Middle frontal gyrus (tissue), 1 donor: ENCODE measurements at regions not wholly inside any gene's neighbourhood (a gene's known extent, or its start where the extent isn't known, plus 50 kb on each side); places are given as distances from the start of the nearest gene placed in this dataset.
"Not testable (repeated sequence)": the region's sequence is repeated elsewhere in the genome, so short reads cannot be mapped to it uniquely, and the experiment has no call there.

Source experiments
- DNase-seq: peaks from one replicate; pipeline ENCODE4 v3.0.0-alpha.2; 2015; ENCODE audit warnings: low spot score; ENCODE audit errors: extremely low spot score

DNA sequence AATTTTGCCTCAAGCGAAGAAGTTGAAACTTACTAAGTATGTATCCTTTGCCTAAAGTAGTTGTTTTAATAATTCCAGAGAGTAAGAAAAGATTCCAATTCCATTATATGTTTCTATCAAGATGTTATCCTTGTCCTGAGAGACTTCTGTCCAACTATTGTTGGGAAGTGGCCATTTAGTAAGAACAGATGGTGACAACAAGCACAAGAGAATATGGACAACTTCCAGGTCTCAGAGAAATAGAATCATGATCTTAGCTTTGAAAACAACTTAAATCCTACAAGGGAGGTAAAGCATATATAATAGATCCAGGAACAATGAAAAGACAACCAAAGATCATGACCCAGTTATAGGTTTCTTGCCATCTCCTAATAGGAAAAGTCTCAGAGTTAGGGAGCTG lies 486.6 kb upstream of the PCDH10 start:
- no peak for DNase-seq

DNA sequence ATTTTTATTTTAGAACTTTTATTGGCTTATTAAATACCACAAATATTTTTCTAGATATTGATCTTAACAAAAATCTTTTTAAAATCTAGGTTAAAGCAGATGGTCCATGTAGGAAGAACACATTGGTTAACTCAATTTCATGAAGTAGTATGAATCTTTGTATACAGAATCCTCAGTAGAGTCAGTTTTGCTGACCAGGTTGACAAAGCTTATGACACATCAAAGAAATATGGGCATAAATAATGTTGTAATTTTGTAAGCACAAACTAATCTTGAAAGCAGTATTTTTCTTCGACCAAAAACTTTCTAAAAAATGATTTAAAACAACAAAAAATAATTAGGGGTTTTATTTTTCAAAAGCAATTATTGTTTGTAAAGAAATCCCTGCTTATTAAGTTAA lies 479.3 kb upstream of the PCDH10 start:
- DNase-seq = no peak

DNA sequence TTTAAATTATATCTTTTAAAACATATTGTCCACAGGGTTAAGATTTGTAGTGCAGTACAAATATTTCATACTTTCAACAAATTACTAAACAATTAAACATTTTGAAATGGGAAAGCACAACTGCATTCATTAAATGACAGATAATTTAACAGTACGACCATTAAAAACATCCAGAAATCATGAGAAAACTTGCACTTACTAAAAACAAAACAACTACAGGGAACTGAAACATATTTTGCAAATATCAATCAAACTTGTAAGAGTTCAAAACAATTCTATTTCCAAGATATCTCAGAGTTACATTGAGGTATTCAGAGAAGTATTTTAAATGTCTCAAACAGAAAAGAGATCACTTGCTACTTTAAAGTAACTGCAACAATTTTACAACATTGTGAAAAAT lies 478.5 kb upstream of the PCDH10 start:
- DNase-seq = no peak

DNA sequence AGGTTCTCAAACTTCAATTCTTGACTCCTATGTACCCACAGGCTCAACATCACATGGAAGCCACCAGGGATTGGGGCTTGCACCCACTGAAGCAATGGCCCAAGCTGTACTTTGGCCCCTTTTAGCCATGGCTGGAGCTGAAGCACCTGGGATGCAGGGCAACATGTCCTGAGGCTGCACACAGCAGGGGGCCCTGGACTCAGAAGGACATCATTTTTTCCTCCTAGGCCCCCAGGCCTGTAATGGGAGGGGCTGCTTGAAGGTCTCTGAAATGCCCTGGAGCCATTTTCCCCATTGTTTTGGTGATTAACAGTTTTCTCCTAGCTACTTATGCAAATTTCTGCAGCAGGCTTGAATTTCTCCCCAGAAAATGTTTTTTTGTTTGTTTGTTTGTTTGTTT lies 465.1 kb upstream of the PCDH10 start:
- DNase-seq = no peak

DNA sequence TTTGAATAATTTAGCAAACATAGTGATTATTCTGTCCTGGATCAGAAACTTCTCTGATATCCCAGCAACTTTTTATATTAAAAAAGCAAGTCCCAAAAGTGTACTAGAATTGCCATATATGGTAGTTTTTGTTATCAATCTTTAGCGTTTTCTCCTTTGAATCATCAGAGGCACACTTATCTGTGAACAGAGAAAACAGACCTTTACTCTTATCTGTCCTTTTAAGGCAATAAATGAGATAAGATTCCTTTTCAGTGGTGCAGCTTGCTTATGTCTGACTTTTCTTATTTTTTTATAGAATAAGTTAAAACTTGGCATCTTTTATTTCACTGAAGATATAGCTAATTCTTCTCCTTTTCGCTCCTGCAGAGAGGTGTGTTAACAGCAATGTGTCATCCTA lies 458.1 kb upstream of the PCDH10 start:
- no peak for DNase-seq

DNA sequence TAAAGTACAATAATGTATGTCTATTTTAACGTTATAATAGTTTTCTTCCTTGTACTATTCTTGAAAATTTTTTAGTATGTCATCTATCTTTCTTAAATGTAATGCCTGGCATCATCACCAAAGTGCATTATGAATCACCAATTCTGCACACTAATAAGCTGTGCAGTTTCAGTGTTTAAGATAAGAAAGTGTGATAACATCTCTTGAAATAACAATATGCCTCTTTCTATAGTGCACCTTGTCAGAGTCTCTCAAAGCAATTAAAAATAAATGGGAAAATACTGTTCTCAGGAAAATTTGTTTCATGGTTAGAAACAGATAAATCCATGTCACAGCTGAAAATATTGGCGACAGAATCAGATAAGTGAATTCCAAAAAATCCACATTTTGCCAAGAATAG lies 457.4 kb upstream of the PCDH10 start:
- no peak for DNase-seq

DNA sequence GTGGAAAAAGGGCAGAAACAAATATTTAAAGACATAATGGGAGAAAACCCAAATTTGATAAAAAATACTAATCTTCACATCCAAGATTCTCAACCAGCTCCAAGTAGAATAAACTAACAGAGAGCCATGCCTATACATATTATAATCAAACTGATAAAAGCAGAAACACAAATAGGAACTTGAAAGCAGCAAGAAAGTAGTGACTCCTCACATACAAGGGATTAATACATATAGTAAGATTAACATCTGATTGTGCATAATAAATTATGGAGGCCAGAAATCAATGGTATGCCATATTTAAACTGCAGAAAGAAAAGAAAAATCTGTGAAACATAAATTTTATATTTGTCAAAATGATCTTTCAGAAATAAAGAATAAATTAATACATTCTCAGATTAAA lies 454.3 kb upstream of the PCDH10 start:
- DNase-seq = no peak

DNA sequence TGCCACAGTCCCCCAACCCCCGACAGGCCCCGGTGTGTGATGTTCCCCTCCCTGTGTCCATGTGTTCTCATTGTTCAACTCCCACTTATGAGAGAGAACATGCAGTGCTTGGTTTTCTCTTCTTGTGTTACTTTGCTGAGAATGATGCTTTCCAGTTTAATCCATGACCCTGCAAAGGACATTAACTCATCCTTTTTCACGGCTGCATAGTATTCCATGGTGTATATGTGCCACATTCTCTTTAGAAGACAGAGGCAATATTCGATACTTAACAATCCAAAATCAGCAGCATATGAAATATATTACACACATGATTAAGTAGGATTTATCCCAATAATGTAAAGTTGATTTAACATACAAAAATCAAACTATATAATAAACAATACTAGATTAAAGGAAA lies 451.6 kb upstream of the PCDH10 start:
- not testable (repeated sequence) for DNase-seq

DNA sequence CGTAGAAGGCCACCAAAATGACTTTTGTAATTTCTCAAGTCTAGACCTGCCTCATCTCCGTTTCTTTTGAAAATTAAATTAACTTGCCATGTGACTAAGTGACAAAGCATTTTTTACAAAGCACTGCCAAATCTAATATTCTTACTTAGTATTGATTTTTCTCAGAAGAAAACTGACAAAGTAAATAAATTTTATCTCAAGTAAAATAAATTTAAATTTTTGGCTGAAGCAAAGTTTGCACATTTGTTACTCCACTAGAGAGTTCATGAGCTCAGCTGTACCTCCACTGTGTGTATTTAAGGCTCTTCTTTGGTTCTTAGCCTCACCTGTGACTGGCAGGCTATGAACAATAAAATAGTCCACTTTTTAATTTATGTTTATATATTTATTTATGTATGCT lies 441.1 kb upstream of the PCDH10 start:
- no peak for DNase-seq

DNA sequence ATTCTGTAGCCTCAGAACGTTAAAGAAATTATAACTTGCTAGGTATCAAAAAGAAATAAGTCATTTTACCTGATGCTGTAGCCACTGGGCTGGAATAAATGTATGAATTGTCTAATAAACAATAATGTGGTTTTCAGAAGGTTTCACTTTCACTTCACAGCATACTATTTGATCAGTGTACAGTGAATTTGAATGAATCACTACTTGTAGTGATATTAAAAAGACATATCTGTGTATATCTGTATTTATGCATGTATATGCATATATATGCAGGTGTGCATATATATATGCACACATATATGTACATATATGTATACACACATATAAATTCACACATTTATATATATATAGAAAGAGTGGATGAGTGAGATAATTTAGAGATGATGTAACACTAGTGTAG lies 440.0 kb upstream of the PCDH10 start:
- no peak for DNase-seq

DNA sequence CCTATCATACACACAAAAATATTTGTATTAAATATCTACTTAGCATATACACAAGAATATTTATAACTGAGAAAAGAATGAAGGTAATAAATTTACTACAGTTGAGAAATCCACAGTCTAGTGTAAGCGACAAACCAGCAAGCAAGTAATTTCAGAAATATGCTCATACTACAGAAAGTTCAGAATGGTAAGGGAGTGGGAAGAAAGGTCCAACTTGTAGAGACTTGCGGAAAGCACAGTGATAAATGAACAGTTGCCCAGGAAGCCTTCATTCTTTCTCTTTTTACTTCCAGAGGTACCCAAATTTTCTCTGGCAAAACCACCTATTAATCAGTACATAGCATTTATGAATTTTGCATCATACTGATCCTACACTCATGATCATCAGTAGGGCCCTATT lies 438.1 kb upstream of the PCDH10 start:
- no peak for DNase-seq

DNA sequence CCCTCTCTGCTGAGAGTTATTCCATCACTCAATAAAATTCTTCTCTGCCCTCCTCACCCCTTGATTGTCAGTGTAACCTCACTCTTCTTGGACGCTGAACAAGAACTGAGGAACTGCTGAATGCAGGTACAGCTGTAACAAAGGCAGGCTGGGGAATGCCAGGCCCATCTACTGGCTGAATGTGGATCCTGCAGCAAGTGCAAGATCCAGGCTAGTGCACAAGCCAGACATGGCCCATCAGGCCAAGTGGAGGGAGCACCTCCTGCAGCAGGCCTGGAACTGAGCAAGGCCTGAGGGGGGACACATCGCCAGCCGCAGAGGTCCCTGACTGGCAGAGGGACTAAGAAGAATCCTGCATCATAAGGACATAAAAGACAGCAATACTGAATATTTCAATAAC lies 411.8 kb upstream of the PCDH10 start:
- DNase-seq = no peak

DNA sequence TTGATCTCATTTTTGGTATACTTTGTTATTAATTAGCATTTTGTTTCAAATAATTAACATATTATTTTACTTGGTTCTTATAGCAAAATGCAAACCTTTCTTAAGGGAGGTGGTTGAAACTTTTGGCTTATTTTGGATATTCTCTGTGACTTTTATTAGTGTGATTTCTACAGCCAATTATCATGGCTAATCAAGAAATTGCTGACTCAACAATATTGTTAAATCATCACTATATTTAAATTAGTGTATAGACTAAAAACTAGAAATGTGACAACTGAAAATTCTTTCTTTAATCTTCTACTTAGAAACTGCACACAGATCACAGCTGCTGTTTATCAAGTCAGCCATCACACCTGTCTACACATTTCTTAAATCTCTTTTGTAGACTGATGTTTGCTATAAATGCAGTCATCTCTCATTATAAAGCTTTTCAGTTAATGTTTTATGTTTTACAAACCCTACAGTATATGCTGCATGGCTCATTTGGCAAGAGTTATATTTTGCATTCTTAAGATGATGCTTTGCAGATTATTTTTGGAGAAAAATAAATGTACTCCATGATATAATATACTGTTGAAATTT lies 389.8 kb upstream of the PCDH10 start:
- no peak for DNase-seq

DNA sequence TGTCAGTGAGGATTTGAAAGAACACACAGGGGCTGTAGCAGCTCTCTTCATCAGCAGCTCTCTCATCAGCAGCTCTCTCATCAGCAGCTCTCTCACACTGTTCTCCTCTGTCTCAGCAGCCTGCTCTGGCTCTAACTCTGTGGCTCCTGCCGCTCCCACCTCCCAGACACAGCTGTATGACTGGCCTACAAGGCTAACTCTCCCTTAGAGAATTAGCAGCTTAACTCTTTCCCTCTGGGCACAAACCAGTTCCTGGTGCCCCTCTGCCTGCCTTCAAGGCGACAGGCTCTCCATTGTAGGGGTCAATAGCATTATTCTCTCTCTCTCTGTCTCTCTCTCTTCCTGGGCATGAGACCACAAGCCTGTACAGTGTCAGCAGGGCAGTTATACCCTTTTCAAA lies 385.6 kb upstream of the PCDH10 start:
- no peak for DNase-seq

DNA sequence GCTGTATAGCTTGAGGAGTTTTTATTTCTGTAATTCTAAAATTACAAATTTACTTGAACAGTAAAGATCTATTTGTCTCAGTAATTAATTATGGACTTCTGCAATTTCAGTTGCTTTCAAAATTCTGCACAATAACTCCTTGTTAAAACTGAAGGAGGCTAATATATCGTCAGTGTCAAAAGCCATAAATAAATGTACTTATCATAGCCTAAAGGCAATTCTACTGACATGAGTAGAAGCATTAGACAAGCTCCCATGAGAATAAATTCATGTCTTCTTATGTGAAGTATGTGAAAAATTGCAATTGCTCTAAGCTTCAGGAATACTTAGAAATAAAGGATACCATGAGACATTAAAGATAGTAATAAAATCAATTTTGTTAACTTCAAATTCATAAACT lies 381.2 kb upstream of the PCDH10 start:
- DNase-seq = no peak

DNA sequence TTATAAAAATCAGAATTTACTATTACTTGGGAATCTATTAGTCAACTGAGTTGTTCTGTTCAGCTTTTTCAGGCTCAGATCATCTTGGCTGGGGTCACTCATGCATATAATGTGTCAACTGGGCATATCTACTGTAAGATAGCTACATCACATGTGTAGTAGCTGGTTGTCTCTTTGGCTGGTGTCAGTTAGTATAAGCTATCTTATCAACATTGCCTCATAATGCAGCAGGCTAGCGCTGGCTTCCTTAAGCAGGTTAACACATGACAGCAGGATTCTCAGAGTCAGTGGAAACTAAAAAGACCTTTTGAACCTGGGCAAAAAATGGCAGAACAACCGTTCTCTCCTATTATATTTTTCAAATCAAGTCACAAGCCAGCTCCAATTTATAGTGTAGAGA lies 378.3 kb upstream of the PCDH10 start:
- DNase-seq = no peak

DNA sequence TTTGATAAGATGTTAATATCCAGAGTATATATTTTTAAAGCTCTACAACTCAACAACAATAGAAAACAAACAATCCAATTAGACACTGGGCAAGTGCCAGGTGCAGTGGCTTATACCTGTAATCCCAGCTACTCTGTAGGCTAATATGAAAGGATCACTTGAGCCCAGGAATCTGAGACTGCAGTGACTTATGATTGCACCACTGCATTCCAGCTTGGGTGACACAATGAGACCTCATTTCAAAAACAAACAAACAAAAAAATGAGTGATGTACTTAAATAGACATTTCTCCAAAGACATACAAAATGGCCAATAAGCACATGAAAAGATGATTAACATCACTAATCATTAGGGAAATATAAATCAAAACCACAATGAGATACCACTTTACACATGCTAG lies 356.8 kb upstream of the PCDH10 start:
- DNase-seq = no peak

DNA sequence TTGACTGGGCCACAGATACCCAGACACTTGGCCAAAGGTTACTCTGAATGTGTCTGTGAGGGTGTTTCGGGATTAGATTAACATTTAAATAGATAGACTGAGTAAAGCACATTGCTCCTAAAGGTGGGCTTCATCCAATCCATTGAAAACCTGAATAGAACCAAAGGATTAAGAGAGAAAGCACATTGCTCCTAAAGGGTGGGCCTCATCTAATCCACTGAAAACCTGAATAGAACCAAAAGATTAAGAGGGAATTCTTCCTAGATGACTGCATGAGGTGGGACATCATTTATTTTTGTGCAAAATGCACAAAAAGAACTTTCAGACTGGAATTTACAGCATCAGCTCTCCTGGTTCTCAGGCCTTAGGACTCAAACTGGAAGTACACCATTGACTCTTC lies 351.2 kb upstream of the PCDH10 start:
- DNase-seq = no peak

DNA sequence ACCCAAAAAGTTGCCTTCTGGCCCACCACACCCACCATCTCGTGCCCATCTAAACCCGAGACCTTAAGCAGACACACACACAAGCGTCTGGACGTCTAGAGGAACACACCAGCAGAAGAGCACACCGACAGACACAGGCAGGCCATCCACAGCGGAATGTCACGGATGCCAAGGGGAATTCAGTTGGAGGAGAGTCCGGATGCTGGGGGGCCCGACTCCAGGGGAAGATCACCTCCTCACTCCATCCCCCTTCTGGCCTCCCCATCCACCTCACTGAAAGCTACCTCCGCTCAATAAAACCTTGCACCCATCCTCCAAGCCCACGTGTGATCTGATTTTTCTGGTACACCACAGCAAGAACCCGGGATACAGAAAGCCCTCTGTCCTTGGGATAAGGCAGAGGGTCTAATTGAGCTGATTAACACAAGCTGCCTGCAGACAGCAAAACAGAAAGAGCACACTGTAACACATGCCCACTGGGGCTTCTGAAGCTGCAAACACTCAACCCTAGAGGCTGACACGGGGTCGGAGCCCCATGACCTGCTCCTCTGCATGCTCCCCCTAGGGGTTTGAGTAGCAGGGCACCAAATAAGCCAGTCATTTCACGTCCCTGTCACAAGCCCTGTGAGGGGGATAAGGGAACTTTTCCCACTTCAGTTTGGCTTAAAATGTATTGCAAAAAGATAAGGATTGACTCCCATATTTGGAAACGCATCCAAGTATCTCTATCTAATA lies 339.6 kb upstream of the PCDH10 start:
- no peak for DNase-seq

DNA sequence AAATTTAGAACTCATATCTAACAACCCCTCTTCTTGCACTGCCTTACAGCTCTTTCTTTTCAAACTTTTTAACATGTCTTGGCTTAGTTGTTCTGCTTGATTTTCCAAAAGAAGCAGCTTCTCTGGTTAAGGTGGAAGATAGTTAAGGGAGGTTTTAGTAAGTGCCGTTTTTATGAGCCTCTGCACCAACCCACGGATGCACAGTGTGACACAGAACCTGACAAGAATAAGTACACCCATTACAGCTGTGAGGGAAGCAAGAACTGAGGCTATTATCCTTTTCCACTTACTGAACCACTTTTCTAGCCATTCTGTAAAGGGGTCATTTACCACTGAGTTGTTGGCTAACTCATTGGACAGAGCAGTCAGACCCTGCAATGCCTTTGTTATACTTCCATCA lies 336.0 kb upstream of the PCDH10 start:
- DNase-seq = not testable (repeated sequence)

DNA sequence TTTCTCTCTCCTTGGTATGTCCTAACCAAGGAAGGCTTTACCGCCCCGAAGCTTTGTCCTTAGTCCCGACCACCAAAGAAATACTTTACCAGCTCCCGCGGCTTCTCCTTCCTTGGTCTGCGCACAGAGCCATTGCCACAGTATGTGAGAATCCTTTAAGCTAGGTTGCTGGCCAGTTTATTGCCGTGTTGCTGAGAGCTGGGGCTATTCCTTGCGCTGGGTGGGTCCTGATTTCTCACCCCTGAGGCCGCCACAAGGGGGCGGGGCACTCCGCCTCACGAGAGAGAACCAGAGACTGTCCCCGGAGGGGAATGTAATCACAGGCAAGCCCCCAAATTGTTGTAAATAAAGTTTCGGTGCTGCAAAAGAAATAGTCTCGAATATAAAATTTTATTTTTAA lies 331.0 kb upstream of the PCDH10 start:
- DNase-seq = no peak

DNA sequence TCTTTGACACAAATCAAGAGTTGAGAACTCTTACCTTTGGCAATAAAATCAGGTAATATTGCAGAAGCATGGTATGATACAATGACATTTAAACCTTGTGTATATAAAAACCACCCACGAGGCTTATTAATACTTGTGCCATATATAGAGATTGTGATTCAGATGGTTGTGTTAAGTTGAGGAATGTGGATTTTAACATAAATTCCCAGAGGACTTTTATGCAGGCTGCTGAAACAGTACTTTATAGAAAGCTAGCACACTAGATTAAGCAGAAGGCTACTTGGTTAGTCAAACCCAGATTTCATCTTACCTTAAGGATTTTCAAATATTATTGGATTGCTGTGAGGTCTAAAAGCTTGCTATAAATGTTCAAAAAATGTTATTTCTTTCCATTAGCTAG lies 325.7 kb upstream of the PCDH10 start:
- DNase-seq = no peak

DNA sequence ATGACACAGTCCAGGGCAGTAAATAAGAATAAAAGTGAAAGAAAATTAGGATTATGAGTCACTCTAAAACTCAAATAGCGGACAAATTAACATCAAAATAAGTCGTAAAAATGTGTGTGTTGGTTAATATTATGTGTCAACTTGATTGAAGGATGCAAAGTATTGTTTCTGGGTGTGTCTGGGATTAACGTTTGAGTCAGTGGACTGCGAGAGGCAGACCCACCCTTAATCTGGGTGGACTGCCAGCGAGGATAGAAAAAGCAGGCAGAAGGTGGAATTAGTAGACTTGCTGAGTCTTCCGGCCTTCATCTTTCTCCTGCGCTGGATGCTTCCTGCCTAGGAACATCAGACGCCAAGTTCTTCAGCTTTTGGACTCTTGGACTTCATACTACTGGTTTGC lies 324.3 kb upstream of the PCDH10 start:
- no peak for DNase-seq

DNA sequence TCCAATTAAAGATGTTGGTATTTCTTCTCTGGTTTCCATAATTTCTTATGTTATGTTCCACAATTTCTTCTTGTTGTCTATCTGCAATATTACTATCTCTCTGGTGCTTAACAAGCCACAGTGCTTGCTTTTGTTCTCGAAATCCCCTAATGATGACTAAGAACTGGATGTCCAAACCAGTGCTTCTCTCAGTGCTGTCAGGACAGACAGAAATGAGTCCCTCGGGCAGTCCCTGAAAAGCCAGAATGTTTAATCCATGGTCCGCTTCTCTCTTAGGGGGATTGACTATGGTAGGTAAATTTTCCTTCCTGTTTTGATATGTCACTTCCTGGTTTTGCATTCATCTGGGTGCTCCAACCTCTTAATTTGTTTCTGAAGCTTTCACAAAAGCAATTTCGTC lies 321.6 kb upstream of the PCDH10 start:
- DNase-seq = no peak
